AG09319 (cell line): ENCODE measurements at regions not wholly inside any gene's neighbourhood (a gene's known extent, or its start where the extent isn't known, plus 50 kb on each side); places are given as distances from the start of the nearest gene placed in this dataset.
A peak's percentile ranks its signal among the peaks of the same experiment; 100 is the strongest.

ENCODE experiments used
- DNase-seq: peaks from one replicate; pipeline ENCODE4 v3.0.0-alpha.2; 2010; ENCODE audit warnings: low read depth; ENCODE audit errors: extremely low read depth
- CTCF ChIP-seq: IDR thresholded peaks from 2 replicates; pipeline ENCODE4 v1.5.1; 2011; ENCODE audit warnings: low read depth, mild to moderate bottlenecking, inconsistent platforms, low read length, moderate library complexity

DNA sequence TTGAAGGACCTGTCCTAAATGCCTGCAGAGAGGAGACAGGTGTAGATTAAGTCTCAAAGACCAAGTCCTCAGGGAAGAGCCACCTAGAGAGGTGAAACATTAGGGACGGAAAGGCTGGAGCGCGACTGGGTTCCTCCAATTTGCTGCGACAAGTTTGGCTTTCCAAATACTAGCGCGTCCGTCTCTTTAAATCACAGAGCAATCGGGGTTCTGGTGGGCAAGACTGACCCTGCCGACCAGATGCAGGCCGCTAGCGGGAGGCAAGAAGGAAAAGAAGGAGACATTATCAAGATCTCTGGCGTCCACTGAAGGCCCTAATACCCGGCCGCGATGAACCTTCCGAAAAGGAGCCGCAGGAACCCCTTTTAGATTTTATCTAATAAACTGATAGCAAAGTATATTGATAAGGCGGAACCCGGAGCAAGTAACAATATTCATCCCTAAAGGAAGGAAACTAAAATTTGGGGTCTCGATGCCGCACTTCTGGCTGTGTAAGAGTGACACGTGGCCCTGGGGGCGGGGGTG is 128.2 kb upstream of the C11orf58 start:
- TF ChIP-seq CTCF, result no peak
- DNase-seq, result no peak

DNA sequence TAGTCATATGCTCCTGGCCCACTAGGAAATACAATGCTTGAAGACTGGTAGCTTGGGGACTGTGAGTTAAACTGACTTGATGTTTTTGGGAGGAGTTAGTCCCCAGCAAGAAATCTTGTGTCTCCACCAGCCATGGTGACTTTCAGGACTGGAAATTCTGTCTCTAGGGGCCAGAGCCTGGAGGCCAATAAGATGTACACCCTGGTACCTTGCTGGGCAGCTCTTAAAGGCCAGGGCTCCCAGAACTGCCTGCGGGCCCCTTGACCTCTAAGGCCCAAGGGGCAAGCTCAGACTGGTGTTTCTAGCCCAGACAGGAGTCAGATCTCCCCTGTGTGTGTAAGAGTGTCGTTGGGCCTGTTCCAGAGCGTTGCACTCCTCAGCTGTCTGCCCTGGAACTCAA is 128.7 kb upstream of the C11orf58 start:
- no peak for TF ChIP-seq CTCF
- DNase-seq, result no peak

- DNase-seq, result no peak
- TF ChIP-seq CTCF, result no peak
Observed at GRCh38 chr11:16607675-16608644, 130.5 kb upstream of the C11orf58 start.

- no peak for DNase-seq
- TF ChIP-seq CTCF, result no peak
Observed at GRCh38 chr11:16606784-16607674, 131.4 kb upstream of the C11orf58 start.

DNA sequence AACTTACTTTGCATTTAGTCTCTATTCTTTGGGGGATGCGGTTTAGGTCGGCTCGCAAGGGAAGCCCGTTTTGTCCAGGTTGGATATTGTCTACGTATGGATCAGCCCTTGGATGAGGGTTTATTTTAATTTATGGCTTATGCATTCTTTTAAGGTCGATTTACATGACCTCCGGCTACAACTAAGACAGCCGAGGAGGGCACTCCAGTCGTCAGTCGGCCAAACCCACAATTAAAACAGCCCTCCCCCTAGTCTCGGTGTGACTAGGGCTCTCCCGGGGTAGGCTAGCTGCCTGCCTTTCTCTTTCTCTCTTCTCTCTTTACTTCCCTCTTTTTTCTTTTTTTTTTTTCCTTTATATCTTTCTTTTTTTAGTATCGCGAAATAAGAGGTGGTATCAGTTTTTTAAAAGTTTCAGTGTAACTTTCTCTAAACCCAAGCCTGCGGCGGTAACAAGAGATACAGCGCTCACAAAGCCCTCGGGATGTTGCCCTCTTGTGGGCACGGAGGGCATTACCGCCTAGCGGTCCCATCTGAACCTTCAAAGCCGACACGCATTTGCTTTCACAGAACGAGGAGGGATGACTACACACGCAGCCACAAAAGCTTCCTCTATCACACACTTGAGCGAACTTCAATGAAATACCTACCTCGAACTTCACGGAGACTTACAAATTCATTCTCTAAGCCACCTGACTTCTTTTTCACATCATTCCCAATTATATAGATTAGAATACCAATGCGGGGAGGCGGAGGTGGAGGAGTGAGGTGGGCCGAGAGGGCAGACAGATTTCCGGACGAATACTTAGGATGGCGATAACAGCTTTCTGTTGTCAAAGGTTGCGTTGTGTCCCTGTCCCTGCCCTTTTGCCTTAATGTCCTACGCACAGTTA is 132.3 kb upstream of the C11orf58 start:
- peak; percentile 49 for DNase-seq
- peak; percentile 99 for TF ChIP-seq CTCF

- no peak for DNase-seq
- TF ChIP-seq CTCF, result no peak
Observed at GRCh38 chr11:16605389-16605893, 133.0 kb upstream of the C11orf58 start.
